OCI-LY3 (cell line): ENCODE measurements at regions not wholly inside any gene's neighbourhood (a gene's known extent, or its start where the extent isn't known, plus 50 kb on each side); places are given as distances from the start of the nearest gene placed in this dataset.
"Not testable (repeated sequence)": the region's sequence is repeated elsewhere in the genome, so short reads cannot be mapped to it uniquely, and the experiment has no call there.

ENCODE experiments used
- H2AFZ ChIP-seq: fragments of 200-600, 300-600 bp; shearing (Covaris generic); 2 replicates; pipeline ENCODE4 v1.6.0; 2014; ENCODE audit warnings: antibody characterized with exemption, low read depth, low read length
- H3K27ac ChIP-seq: fragments of 200-600, 300-600 bp; sonication (generic); 2 replicates; pipeline ENCODE4 v1.5.1; 2014; ENCODE audit warnings: mild to moderate bottlenecking, low read length, moderate library complexity, mixed read lengths
- H3K27me3 ChIP-seq: fragments of 200-600, 300-600 bp; sonication (generic); 2 replicates; pipeline ENCODE4 v1.6.1; 2014; ENCODE audit warnings: low read depth, low read length, mixed read lengths
- H3K36me3 ChIP-seq: fragments of 200-600, 300-600 bp; sonication (generic); replicated peaks from 2 replicates; pipeline ENCODE3; 2014; ENCODE audit warnings: low read depth, low read length, mixed read lengths
- H3K4me1 ChIP-seq: fragments of 300-600, 200-600 bp; sonication (generic); 2 replicates; pipeline ENCODE4 v1.6.1; 2014; ENCODE audit warnings: low read length, mixed read lengths
- H3K4me2 ChIP-seq: fragments of 200-600, 300-600 bp; sonication (generic); 2 replicates; pipeline ENCODE4 v1.6.1; 2014; ENCODE audit warnings: low read length, mixed read lengths
- H3K4me3 ChIP-seq: fragments of 300-600, 200-600 bp; sonication (generic); 2 replicates; pipeline ENCODE4 v1.5.1; 2014; ENCODE audit warnings: antibody characterized with exemption, mild to moderate bottlenecking, low read length, moderate library complexity
- H3K79me2 ChIP-seq: fragments of 300-600, 200-600 bp; shearing (Covaris generic); 2 replicates; pipeline ENCODE4 v1.6.1; 2014; ENCODE audit warnings: mild to moderate bottlenecking, low read length, mixed read lengths
- H3K9ac ChIP-seq: fragments of 300-600, 200-600 bp; shearing (Covaris generic); 2 replicates; pipeline ENCODE4 v1.6.0; 2014; ENCODE audit warnings: mild to moderate bottlenecking, low read length, moderate library complexity
- H3K9me3 ChIP-seq: fragments of 200-600, 300-600 bp; shearing (Covaris generic); 2 replicates; pipeline ENCODE4 v1.6.1; 2014; ENCODE audit warnings: low read length, mixed read lengths; ENCODE audit not compliant: insufficient read depth
- H4K20me1 ChIP-seq: fragments of 200-600, 300-600 bp; sonication (generic); 2 replicates; pipeline ENCODE4 v1.6.1; 2016; ENCODE audit warnings: low read length, mixed read lengths; ENCODE audit not compliant: insufficient read depth
- EZH2phosphoT487 ChIP-seq: fragments of 200-600 bp; shearing (Covaris generic); IDR thresholded peaks from 2 replicates; pipeline ENCODE4 v1.6.1; 2018; ENCODE audit warnings: antibody characterized with exemption, mixed run types, low read depth
- TF ChIP-seq, protein P1 (sequence below): fragments of 200-600, 300-600 bp; sonication (generic); IDR thresholded peaks from 2 replicates; pipeline ENCODE4 v1.5.1; 2014; ENCODE audit warnings: antibody characterized with exemption, low read length, low read depth

DNA sequence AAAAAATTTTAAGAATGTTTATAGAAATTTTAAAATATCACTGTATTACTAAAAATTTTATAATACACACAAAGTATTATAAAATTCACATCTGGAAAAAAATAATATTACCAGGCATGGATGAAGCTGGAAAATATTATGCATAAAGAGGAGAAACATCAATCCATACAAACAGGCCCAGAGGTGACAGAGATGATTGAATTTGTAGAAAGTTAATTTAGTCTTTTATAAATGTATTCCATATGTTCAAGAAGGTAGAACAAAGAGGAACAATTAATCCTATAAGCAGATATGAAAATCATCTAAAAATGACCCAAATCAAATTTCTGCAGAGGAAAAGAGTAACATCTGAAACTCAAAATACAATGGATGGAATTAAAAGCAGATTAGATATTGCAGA is 605.2 kb upstream of the CELF4 start:
- H3K79me2 ChIP-seq = no peaks in the 10 kb centered on the region
- H3K9ac ChIP-seq = no peak overlapping the region
- no peak overlapping the region for H3K27ac ChIP-seq
- H3K36me3 ChIP-seq = no peaks in the 10 kb centered on the region
- no peaks in the 10 kb centered on the region for H3K4me1 ChIP-seq
- H4K20me1 ChIP-seq = no peaks in the 10 kb centered on the region
- no peak overlapping the region for H2AFZ ChIP-seq
- TF ChIP-seq EZH2phosphoT487 = no peak
- TF ChIP-seq, protein P1, sequence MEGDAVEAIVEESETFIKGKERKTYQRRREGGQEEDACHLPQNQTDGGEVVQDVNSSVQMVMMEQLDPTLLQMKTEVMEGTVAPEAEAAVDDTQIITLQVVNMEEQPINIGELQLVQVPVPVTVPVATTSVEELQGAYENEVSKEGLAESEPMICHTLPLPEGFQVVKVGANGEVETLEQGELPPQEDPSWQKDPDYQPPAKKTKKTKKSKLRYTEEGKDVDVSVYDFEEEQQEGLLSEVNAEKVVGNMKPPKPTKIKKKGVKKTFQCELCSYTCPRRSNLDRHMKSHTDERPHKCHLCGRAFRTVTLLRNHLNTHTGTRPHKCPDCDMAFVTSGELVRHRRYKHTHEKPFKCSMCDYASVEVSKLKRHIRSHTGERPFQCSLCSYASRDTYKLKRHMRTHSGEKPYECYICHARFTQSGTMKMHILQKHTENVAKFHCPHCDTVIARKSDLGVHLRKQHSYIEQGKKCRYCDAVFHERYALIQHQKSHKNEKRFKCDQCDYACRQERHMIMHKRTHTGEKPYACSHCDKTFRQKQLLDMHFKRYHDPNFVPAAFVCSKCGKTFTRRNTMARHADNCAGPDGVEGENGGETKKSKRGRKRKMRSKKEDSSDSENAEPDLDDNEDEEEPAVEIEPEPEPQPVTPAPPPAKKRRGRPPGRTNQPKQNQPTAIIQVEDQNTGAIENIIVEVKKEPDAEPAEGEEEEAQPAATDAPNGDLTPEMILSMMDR = no peak
- H3K4me2 ChIP-seq = no peak overlapping the region
- no peaks in the 10 kb centered on the region for H3K27me3 ChIP-seq
- H3K4me3 ChIP-seq = no peak overlapping the region
- H3K9me3 ChIP-seq = no peaks in the 10 kb centered on the region

DNA sequence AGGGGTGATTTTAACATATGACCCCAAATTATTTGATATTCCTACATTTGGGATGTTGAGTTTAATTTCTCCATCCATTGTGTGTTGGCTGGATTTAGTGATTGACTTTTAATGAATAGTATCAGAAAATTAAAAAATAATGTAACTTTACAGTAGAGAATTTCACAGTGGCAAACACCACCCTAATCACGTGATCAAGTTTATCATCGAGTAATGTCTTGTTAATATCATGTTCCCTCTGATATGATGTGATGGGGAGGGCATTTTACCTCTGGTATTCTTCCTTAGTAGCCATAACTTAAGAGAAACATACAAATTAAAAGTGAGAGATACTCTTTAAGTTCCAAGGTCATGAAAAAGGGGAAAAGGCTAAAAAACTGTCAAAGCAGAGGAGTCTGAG is 602.0 kb upstream of the CELF4 start:
- H3K79me2 ChIP-seq = no peaks in the 10 kb centered on the region
- no peak overlapping the region for H3K9ac ChIP-seq
- no peak for TF ChIP-seq EZH2phosphoT487
- TF ChIP-seq, protein P1 = no peak
- H3K27me3 ChIP-seq = no peaks in the 10 kb centered on the region
- H3K4me1 ChIP-seq = no peaks in the 10 kb centered on the region
- H2AFZ ChIP-seq = no peak overlapping the region
- no peak overlapping the region for H3K4me3 ChIP-seq
- H3K36me3 ChIP-seq = no peaks in the 10 kb centered on the region
- no peaks in the 10 kb centered on the region for H3K9me3 ChIP-seq
- H4K20me1 ChIP-seq = no peaks in the 10 kb centered on the region
- no peak overlapping the region for H3K27ac ChIP-seq
- H3K4me2 ChIP-seq = no peak overlapping the region

DNA sequence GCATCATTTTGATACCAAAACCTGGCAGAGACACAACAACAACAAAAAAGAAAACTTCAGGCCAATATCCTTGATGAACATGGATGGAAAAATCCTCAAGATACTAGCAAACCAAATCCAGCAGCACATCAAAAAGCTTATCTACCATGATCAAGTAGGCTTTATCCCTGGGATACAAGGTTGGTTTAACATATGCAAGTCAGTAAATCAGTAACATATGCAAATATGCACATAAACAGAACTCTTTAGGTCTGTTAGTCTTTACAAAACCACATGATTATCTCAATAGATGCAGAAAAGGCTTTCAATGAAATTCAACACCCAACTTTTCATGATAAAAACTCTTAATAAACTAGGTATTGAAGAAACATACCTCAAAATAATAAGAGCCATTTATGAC is 587.5 kb upstream of the CELF4 start:
- H3K4me1 ChIP-seq, H3K4me3 ChIP-seq, H3K79me2 ChIP-seq, H3K9me3 ChIP-seq, H2AFZ ChIP-seq, H3K36me3 ChIP-seq, H3K4me2 ChIP-seq, H3K9ac ChIP-seq, H3K27ac ChIP-seq, H4K20me1 ChIP-seq, H3K27me3 ChIP-seq: not testable (repeated sequence)

DNA sequence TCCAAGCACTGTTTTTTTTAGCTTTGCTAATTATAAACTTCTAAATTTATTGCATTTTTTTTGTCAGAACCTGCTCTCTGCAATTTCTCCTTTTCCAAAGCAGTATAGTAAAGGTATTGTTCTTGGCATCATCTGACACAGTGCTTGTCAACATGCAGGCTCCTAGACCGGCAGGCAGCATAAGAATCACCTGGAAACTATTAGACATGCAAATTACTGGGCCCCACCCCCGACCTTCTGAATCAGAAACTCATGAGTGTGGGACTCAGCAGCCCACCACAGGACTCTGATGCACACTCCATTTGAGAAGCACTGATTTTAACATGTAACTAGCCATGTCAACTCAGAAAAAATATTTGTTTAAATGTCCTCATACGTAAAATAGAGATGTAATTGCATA is 551.1 kb upstream of the CELF4 start:
- no peaks in the 10 kb centered on the region for H3K36me3 ChIP-seq
- H3K4me1 ChIP-seq = peaks cover 11% of the 10 kb centered on the region
- H3K27ac ChIP-seq = no peak overlapping the region
- no peak overlapping the region for H3K4me2 ChIP-seq
- no peak overlapping the region for H3K9ac ChIP-seq
- H4K20me1 ChIP-seq = no peaks in the 10 kb centered on the region
- H3K4me3 ChIP-seq = no peak overlapping the region
- TF ChIP-seq EZH2phosphoT487 = no peak
- TF ChIP-seq, protein P1 = no peak
- H2AFZ ChIP-seq = no peak overlapping the region
- no peaks in the 10 kb centered on the region for H3K79me2 ChIP-seq
- no peaks in the 10 kb centered on the region for H3K27me3 ChIP-seq
- H3K9me3 ChIP-seq = no peaks in the 10 kb centered on the region

DNA sequence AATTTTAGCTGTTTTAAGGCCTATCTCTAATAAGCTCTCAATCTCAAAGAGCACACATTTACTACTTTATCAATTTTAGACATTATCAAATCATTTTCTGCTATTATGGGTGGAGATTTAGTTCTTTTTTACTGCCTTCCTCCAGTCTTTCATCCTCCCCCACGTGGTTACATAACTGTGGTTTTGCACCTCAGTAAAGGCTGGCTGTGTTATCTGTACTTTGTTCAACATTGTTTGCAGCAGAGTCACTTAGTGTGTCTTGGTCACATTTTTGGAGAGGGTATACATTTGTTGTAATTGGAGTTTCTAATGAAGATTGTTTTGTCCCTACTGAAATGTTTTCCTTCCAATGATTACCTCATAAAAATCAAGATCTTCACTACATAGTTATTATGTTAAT is 549.6 kb upstream of the CELF4 start:
- H3K36me3 ChIP-seq = no peaks in the 10 kb centered on the region
- H3K9me3 ChIP-seq = no peaks in the 10 kb centered on the region
- TF ChIP-seq, protein P1 = no peak
- no peak for TF ChIP-seq EZH2phosphoT487
- H3K9ac ChIP-seq = no peak overlapping the region
- H3K4me1 ChIP-seq = peaks cover 6% of the 10 kb centered on the region
- no peaks in the 10 kb centered on the region for H3K79me2 ChIP-seq
- H3K4me2 ChIP-seq = no peak overlapping the region
- no peaks in the 10 kb centered on the region for H3K27me3 ChIP-seq
- H2AFZ ChIP-seq = no peak overlapping the region
- no peaks in the 10 kb centered on the region for H4K20me1 ChIP-seq
- H3K4me3 ChIP-seq = no peak overlapping the region
- no peak overlapping the region for H3K27ac ChIP-seq
